Kidney (tissue), 13 donors: ENCODE measurements at regions not wholly inside any gene's neighbourhood (a gene's known extent, or its start where the extent isn't known, plus 50 kb on each side); places are given as distances from the start of the nearest gene placed in this dataset.

Experiments used
- DNase-seq, 5 donors: peaks; one replicate each; pipeline ENCODE4 v3.0.0-alpha.2; 2013 to 2020
- FAIRE-seq: peaks from 2 replicates; lab custom pipeline; 2012; peaks lifted over from hg19 to GRCh38; lab: Jason Lieb, UNC
- H3K27ac ChIP-seq, 2 donors: one replicate each; pipeline ENCODE4 v1.7.0; 2013; ENCODE audit warnings: low read depth in 2 of 2, low read length in 2 of 2, inconsistent platforms in 1 of 2
- H3K27me3 ChIP-seq: one replicate; pipeline ENCODE4 v1.7.1; 2013; ENCODE audit warnings: low read length, inconsistent platforms; ENCODE audit not compliant: control insufficient read depth, insufficient read depth
- H3K36me3 ChIP-seq, 3 donors: one replicate each; pipeline versions ENCODE4 v1.7.0 to v1.7.1; 2013; ENCODE audit warnings: low read length in 3 of 3, control low read depth in 1 of 3, inconsistent platforms in 1 of 3; ENCODE audit not compliant: insufficient read depth in 3 of 3, control insufficient read depth in 2 of 3
- H3K4me1 ChIP-seq, 3 donors: one replicate each; pipeline versions ENCODE4 v1.7.0 to v1.7.1; 2013; ENCODE audit warnings: low read length in 3 of 3, inconsistent platforms in 1 of 3, low read depth in 1 of 3; ENCODE audit not compliant: control insufficient read depth in 2 of 3, insufficient read depth in 2 of 3
- H3K4me3 ChIP-seq, 3 donors: one replicate each; pipeline versions ENCODE4 v1.7.0 to v1.8.1; 2013; ENCODE audit warnings: low read length in 3 of 3, control low read depth in 1 of 3, inconsistent platforms in 1 of 3
- H3K9ac ChIP-seq, 3 donors: one replicate each; pipeline versions ENCODE4 v1.7.0 to v1.7.1; 2013; ENCODE audit warnings: low read length in 3 of 3, control low read depth in 1 of 3, inconsistent platforms in 1 of 3
- H3K9me3 ChIP-seq, 3 donors: one replicate each; pipeline versions ENCODE4 v1.7.0 to v1.7.1; 2013; ENCODE audit warnings: low read length in 3 of 3, control low read depth in 1 of 3, inconsistent platforms in 1 of 3; ENCODE audit not compliant: control insufficient read depth in 2 of 3, insufficient read depth in 1 of 3
- intact Hi-C: fragments of 100-400 bp; cut with DNase I; formaldehyde crosslinking; loops from one replicate; pipeline ENCODE4 v1.11.1; 2022
- TF ChIP-seq, protein P1 (sequence below): IDR thresholded peaks from 3 replicates; pipeline ENCODE4 v1.5.1; 2012; ENCODE audit warnings: mild to moderate bottlenecking, moderate library complexity, borderline replicate concordance; ENCODE audit not compliant: insufficient read depth; ENCODE audit errors: extremely low read depth
- donor health status: control.
- donor health status: control.
- donor health status: control.
- donor health status: control.
- donor health status: control.
- donor health status: DM: yes; HTN: yes; CAD: no.
- donor health status: Normal renal cell carcinoma (clear cell type).

- FAIRE-seq (no peak), DNase-seq (peak in 1 of 5 donors; percentile 3)
Observed at GRCh38 chr2:138974651-138975050, 194.5 kb upstream of the NXPH2 start.

DNA sequence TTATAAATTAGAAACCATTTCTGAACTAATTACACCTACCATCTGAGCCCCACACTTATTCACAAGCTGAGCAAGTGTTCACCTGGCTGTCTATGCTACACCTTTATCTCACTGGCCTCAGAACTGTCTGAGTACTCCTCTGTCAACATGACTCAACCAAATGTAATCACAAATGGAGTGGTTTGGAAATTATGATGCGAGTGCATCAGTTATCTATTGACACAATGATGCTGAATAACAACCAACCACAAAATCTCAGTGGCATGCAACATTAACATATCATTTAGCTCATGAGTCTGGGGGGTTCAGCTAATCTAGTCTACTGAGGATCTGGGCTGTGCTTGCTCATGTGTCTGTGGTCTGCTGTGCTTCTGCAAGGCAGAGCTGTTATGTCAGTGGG is 184.2 kb upstream of the NXPH2 start:
- H3K9me3 ChIP-seq, result no peaks in the 10 kb centered on the region
- H3K36me3 ChIP-seq, result no peaks in the 10 kb centered on the region
- intact Hi-C loops, result no loop called here
- DNase-seq (no peak), FAIRE-seq (no peak)
- no peak overlapping the region for H3K9ac ChIP-seq
- H3K27ac ChIP-seq, result no peak overlapping the region
- TF ChIP-seq, protein P1, sequence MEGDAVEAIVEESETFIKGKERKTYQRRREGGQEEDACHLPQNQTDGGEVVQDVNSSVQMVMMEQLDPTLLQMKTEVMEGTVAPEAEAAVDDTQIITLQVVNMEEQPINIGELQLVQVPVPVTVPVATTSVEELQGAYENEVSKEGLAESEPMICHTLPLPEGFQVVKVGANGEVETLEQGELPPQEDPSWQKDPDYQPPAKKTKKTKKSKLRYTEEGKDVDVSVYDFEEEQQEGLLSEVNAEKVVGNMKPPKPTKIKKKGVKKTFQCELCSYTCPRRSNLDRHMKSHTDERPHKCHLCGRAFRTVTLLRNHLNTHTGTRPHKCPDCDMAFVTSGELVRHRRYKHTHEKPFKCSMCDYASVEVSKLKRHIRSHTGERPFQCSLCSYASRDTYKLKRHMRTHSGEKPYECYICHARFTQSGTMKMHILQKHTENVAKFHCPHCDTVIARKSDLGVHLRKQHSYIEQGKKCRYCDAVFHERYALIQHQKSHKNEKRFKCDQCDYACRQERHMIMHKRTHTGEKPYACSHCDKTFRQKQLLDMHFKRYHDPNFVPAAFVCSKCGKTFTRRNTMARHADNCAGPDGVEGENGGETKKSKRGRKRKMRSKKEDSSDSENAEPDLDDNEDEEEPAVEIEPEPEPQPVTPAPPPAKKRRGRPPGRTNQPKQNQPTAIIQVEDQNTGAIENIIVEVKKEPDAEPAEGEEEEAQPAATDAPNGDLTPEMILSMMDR, result no peak
- no peaks in the 10 kb centered on the region for H3K4me1 ChIP-seq
- H3K27me3 ChIP-seq, result no peaks in the 10 kb centered on the region
- no peak overlapping the region for H3K4me3 ChIP-seq

More at GRCh38 chr2:138974651-138975050, 194.5 kb upstream of the NXPH2 start:
- H3K36me3 ChIP-seq, result no peaks in the 10 kb centered on the region
- H3K9me3 ChIP-seq, result no peaks in the 10 kb centered on the region
- H3K4me3 ChIP-seq, result no peak overlapping the region
- no peak overlapping the region for H3K9ac ChIP-seq
- no peaks in the 10 kb centered on the region for H3K27me3 ChIP-seq
- H3K27ac ChIP-seq, result no peak overlapping the region
- intact Hi-C loops, result no loop called here
- TF ChIP-seq, protein P1, result no peak
- H3K4me1 ChIP-seq, result no peaks in the 10 kb centered on the region

DNA sequence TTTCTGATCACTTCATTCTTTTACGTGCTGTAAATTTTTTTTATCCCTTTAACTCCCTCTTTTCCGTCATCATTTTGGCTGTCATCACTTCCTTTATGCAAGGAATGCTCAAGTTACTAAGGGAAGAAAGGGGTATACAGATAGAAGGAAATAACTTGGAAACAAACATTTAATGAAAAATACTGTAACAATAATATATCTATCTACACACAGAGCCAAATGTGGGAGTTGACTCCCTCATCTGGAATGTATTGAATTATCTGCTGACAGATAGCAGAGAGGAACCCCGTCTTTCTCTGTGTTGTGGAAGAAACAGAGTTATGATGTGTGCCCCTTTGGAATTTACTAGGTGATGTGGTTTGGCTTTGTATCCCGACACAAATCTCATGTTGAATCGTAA is 182.5 kb upstream of the NXPH2 start:
- Histone ChIP-seq H3K9ac (no peak overlapping the region), H3K9me3 (no peaks in the 10 kb centered on the region), H3K36me3 (no peaks in the 10 kb centered on the region), H3K4me1 (no peaks in the 10 kb centered on the region), H3K27me3 (no peaks in the 10 kb centered on the region), H3K4me3 (no peak overlapping the region), H3K27ac (no peak overlapping the region)
- FAIRE-seq (no peak), DNase-seq (no peak)
- TF ChIP-seq, protein P1, result no peak
- intact Hi-C loops, result no loop called here

DNA sequence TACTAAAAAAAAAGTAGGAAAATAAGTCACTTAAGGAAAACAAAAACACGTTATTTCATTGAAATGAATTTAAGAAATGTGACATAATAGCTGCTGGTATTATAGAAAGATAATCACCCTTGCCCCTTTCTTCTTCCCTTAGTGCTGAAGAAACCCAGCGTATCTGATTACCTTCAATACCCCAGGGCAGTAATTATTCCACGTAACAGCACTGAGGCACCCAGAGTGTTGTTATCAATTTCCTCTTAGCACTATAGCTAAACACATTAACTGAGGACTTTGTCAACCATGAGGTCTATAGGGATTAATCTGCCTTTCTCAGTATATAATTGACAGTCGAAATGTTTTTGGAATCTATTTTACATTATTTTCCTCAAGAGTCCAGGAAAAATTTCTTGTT is 180.0 kb upstream of the NXPH2 start:
- Histone ChIP-seq H3K27ac (no peak overlapping the region), H3K4me1 (no peaks in the 10 kb centered on the region), H3K27me3 (no peaks in the 10 kb centered on the region), H3K9ac (no peak overlapping the region), H3K9me3 (no peaks in the 10 kb centered on the region), H3K36me3 (no peaks in the 10 kb centered on the region), H3K4me3 (no peak overlapping the region)
- no peak for FAIRE-seq
- DNase-seq, result no peak
- TF ChIP-seq, protein P1, result no peak
- intact Hi-C loops, result no loop called here
